D341Med (cell line): ENCODE measurements at regions not wholly inside any gene's neighbourhood (a gene's known extent, or its start where the extent isn't known, plus 50 kb on each side); places are given as distances from the start of the nearest gene placed in this dataset.

Source experiments
- DNase-seq: peaks from one replicate; pipeline ENCODE4 v3.0.0; 2012; ENCODE audit warnings: low spot score

GRCh38 chr14:38901791-38902190 is 201.2 kb downstream of the SEC23A start:
- no peak for DNase-seq

GRCh38 chr14:38900887-38901286 is 202.1 kb downstream of the SEC23A start:
- DNase-seq = no peak

DNA sequence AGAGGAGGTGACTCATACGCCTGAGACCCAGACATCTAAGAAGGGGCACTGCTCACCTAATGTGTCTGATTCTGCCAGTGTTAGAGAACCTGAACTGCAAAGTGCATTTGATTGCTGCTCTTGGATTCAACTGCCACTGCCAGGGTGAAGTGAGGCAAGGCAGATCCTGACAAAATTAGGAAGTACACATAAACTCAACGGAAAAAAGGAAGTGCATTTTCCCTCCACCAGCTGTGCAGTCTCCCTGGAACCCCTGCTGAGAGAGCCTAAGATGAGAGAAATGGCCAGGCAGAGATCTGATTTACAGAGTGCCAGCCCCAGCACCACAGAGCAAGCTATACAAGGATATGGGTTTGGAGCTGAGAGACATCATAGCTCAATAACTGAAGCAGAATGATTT is 215.3 kb downstream of the SEC23A start:
- DNase-seq = no peak

DNA sequence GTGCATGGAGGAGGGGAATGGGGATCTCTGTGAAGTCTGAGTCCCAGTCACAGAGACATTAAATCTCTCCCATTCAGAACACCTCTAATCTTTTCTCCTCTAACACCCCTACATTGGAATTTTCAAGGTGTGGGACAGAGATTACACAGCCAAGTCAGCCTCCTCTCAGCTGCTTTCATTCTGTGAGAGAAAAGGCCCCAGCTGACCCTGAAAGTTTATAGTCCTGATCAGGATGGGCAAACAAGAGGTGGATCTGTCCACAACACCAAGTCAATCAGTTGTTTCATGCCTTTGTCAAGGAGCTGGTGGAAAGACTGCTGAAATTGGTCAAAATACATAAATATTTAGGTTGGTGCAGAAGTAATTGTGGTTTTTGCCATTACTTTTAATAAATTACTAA is 218.9 kb downstream of the SEC23A start:
- no peak for DNase-seq

DNA sequence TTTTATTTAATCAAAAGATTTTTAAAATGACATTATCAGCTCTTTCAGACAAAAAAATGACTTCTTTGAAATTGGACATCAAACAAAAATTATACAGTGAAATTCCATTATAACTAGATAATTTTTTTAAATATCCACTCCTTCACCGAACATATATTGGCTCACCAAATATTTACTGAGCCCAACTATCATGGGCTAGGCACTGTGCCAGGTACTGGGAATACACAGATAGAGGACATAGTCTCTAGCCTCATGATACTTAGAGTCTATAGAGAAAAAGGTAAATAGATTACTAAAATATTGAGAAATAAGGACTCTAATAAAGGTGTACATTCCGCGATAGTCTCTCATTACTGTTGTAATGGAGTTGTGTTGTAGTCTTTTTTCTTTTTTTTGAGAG is 219.9 kb downstream of the SEC23A start:
- no peak for DNase-seq

GRCh38 chr14:38882533-38882932 is 220.5 kb downstream of the SEC23A start:
- no peak for DNase-seq

- DNase-seq = no peak
Observed at GRCh38 chr14:38880643-38881524, 222.2 kb downstream of the SEC23A start.

DNA sequence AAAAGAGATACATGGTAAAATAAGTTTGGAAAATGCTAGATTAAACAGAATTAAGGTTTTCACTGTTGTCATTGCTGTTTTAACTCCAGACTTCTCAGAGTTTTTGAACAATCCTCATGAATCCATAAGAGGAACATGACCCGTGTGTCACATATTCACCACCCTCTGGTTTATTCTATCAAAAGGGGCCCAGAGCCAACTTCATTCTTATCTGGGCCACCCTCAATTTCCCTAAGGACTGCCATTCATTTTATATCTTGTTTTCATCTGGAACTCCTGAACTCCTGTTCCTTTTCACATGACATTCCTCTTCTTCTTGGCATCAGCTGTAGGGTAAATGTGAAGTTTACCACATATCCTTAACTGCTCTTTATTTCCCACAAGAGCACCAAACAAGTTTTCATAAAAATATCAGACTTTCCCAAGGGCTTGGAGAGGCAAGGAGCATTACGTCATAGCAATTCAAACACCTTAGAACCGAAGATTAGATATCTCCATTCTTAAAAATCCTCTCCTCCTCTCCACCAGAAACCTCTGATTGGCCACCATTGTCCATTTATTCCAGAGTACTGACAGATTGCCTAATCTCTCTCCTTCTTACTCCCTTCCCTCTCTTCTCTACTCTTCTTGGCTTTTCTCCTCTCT is 225.2 kb downstream of the SEC23A start:
- DNase-seq = no peak

DNA sequence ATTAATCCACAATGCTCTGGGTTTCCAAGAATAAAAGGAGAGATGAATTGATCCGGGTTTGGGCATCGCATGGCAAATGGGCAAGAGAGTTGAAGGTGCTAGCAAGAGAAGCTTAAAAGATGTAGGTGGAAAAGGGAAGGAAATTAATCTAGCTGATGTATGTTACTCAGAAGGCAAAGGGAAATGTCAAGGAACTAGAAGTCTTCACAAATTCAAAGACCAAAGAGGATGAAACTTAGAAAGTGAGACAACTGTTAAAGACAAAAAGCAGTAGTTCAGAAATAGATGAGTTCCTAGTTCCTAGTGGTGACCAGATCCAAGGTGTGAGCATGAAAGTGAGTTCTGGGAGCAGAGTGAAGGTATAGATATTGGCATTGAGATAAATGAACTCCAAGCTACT is 228.3 kb downstream of the SEC23A start:
- no peak for DNase-seq

DNA sequence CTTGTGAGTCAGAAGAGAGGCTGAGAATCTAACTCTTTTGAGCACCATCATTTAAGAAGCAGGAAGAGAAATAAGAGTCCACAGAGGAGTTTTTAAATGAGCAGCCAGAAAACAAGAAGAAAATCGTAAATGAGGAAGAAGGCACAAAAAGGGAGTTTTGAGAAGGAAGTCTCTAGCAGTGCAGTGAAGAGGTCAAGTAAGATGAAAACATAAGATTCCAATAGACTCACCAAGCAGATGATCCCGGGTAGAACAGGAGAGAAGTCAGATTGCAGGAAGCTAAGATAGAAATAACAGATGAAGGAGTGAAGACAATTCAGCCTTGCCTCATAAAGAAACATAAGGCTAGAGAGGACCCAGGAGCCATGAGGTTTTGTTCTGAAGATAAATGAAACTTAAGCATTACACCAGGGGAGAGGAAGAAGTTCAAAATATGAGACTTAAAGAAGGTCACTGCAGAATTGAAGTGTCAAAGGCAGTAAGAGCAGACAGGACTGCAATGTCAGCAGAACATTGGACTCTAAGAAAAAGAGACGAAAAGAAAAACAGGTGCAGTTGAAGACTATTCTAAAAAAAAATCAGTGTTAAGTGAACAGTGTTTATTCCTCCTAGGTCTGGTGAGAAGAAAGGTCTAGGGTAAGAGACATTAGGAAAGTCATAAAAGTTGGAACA is 229.0 kb downstream of the SEC23A start:
- no peak for DNase-seq

- DNase-seq = no peak
Observed at GRCh38 chr14:38870296-38870836, 232.7 kb downstream of the SEC23A start.

DNA sequence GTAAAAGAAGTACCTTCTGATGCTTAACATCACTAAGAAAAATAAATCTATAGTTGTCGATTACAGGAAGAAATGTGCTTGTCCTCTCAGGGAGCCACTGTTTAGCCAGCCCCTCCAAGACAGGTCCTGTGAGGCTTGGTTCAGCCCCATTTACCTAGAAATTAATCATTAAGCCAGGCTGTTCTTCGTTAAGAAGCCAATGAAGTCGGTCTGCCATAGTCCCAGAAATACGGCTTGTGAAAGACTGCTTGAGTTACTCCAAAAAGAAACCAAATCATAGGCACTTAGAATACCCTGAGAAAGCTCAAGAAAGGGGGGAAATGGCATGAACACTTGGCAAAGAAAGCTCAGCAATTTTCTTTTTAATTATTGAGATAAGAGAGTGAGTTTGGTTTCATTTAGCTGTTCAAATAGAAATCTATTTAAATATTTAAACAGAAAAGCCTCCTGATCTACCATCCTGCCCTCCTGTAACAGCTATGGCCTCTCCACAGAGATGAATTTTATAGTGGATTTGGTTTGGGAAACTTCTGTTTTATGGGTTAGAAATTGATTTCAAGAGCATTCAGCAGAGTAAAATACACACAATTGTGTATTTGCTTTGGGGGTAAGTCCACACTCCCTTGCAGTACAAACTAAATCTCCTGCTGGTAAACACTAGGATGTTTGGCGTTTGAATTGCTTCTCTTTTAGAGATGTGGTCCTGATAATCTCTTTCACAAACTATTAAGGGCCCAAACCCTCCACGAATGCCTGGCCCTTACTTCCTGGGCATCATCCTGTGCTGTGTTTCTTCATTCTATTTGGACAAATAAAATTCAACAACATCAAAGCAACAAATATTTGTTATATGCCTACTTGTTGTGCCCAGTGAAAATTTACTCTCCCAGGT is 234.4 kb downstream of the SEC23A start:
- no peak for DNase-seq

DNA sequence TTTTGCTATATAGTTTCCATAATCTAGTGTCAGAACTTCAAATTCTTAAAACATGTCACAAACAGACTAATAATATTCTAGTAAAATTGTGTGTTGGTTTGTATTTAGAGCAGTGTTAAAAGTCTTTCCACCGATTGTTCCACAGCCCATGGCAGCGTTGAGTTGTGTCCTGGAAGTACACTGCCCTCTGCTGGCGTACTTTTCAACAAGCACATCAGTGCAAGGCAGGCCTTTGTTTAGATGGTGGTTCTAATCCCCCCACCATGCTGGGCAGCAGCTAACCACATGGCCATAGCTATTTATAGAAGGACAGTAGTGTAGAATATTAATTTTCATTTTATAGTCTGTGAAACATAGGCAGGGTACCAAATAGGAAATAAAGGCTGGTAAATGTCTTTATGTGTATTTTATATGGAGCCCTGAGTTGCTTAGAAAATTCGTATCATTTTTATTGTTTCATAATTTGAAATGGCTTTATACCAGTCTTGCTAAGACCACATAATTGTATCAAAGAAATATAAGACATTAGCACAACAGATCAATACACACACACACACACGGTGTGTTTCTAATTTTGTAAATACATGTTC is 235.4 kb downstream of the SEC23A start:
- peak; percentile 81 for DNase-seq

- DNase-seq = no peak
Observed at GRCh38 chr14:38866461-38866860, 236.6 kb downstream of the SEC23A start.

GRCh38 chr14:38862366-38862765 is 240.7 kb downstream of the SEC23A start:
- DNase-seq = no peak

GRCh38 chr14:38860530-38860929 is 242.5 kb downstream of the SEC23A start:
- no peak for DNase-seq

- DNase-seq = no peak
Observed at GRCh38 chr14:38856798-38857197, 246.2 kb downstream of the SEC23A start.

GRCh38 chr14:38855513-38855912 is 247.5 kb downstream of the SEC23A start:
- no peak for DNase-seq

- DNase-seq = no peak
Observed at GRCh38 chr14:38851111-38851510, 251.9 kb downstream of the SEC23A start.

DNA sequence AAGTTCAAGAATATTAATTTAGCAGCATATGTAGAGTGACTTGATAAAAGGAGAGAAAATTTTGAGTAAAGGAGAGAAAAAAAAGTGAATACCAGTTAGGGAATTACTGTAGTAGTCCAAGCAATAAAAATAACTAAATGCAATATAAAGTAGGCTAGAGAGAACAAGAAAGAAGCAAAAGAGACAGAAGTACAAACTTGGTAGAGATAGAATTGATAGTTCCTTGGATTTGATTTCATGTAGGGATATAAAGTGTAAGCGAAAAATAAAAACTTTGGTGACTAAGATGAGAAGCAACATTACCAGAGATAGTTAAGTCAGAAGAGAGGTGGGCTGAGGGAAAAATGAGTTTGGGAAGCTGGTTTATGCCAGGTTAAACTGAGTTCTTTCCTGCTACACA is 252.4 kb downstream of the SEC23A start:
- DNase-seq = no peak

DNA sequence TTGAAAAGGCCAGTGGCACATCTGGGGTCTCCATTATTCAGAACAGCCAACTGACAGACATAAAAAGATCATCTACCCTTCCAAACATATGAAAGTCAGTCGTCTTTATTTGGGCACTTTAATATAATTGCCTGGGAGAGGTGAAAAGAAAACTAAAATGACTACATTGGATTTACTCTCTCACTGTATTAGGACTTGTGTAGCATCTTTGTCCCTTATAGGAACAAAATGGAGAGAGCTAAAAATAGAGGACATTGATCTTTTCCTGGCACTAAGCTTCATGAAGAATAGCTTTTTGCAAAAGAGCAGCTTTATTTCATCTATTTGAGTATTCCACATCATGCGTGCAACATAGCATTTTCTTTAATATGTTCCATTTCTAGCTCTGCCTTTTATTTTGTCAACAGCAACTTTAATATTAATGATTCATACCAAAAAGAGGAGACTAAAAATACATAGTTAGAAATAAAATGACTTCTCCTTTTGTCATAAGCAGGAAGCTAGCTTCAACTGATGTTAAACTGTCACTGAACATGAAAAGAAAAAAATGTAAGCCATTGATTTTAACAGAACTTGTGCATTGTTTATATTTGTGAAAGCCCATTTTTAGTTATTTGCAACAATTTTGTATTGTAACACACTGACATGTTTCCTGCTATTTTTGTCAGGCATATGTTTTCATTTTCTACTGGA is 254.6 kb downstream of the SEC23A start:
- DNase-seq = no peak
